GM12865 (cell line): ENCODE measurements at regions not wholly inside any gene's neighbourhood (a gene's known extent, or its start where the extent isn't known, plus 50 kb on each side); places are given as distances from the start of the nearest gene placed in this dataset.

Experiments used
- DNase-seq: peaks from one replicate; pipeline ENCODE4 v3.0.0; 2010; ENCODE audit warnings: low read depth
- H3K4me3 ChIP-seq: 2 replicates; pipeline ENCODE4 v1.5.1; 2011; ENCODE audit warnings: mild to moderate bottlenecking, low read depth, low read length, control low read depth
- TF ChIP-seq, protein P1 (sequence below): IDR thresholded peaks from 2 replicates; pipeline ENCODE4 v1.5.1; 2011; ENCODE audit warnings: low read length, control low read depth, low read depth, inconsistent platforms; ENCODE audit not compliant: insufficient read depth; ENCODE audit errors: missing control alignments

DNA sequence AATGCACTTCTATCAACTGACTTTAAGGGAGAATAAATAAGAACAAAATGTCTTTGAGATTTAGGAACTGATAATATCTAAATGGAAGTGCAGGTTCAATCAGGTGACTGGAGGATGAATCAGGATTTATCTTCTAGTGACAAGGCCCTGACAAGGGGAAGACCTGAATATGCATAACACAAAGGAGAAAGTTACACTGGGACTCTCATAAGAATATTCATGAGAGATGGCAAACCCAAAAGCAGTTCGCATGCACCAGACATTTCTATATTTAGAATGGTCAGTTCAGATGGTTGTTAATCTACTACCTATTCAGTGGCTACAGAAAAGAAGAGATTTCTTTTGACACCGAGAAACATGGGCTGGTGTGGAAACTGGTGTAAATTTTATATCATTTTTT, 1771.3 kb upstream of the LRRTM1 start:
- no peak overlapping the region for H3K4me3 ChIP-seq
- DNase-seq: no peak
- TF ChIP-seq, protein P1, sequence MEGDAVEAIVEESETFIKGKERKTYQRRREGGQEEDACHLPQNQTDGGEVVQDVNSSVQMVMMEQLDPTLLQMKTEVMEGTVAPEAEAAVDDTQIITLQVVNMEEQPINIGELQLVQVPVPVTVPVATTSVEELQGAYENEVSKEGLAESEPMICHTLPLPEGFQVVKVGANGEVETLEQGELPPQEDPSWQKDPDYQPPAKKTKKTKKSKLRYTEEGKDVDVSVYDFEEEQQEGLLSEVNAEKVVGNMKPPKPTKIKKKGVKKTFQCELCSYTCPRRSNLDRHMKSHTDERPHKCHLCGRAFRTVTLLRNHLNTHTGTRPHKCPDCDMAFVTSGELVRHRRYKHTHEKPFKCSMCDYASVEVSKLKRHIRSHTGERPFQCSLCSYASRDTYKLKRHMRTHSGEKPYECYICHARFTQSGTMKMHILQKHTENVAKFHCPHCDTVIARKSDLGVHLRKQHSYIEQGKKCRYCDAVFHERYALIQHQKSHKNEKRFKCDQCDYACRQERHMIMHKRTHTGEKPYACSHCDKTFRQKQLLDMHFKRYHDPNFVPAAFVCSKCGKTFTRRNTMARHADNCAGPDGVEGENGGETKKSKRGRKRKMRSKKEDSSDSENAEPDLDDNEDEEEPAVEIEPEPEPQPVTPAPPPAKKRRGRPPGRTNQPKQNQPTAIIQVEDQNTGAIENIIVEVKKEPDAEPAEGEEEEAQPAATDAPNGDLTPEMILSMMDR: no peak

- TF ChIP-seq, protein P1: no peak
- no peak overlapping the region for H3K4me3 ChIP-seq
- no peak for DNase-seq
Observed at GRCh38 chr2:82062463-82062862, 1757.9 kb upstream of the LRRTM1 start.

DNA sequence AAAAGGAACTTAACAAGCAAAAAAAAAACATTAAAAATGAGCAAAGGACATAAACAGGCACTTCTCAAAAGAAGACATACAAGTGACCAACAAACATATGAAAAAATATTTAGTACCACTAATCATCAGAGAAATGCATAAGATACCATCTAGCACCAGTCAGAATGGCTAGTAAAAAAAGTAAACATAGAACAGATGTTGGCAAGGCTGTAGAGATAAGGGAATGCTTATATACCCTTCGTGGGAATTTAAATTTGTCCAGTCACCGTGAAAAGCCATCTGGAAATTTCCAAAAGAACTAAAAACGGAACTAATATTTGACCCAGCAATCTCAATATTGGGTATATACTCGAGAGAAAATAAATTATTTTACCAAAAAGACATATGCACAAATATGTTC, 1751.3 kb upstream of the LRRTM1 start:
- DNase-seq: no peak
- TF ChIP-seq, protein P1: no peak

DNA sequence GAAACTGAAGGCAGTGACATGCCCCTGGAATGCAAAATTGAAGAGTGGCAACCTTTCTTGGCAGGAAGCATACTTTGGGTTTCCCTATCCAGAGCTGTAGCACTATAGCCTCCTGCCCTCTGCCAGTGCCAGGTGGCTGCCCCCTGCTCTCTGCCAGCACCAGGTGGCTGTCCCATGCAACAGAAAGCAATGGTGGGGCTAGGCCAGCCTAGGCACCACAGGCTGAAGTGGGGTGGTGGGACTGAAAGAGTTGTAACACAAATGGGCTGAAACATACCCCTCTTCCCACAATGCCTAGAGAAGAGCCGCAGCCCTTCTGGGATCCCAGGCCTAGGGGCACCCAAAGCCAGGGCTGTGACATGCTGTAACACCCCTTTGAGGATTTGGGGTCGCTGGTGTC, 1739.3 kb upstream of the LRRTM1 start:
- DNase-seq: no peak
- H3K4me3 ChIP-seq: no peak overlapping the region
- TF ChIP-seq, protein P1: no peak

More for the DNA sequence above, 1751.3 kb upstream of the LRRTM1 start:
- no peak overlapping the region for H3K4me3 ChIP-seq

- no peak for DNase-seq
Observed at GRCh38 chr2:82027921-82028615, 1723.5 kb upstream of the LRRTM1 start.

GRCh38 chr2:82023710-82024109, 1719.2 kb upstream of the LRRTM1 start:
- TF ChIP-seq, protein P1: no peak
- no peak overlapping the region for H3K4me3 ChIP-seq
- DNase-seq: no peak

More at GRCh38 chr2:82027921-82028615, 1723.5 kb upstream of the LRRTM1 start:
- TF ChIP-seq, protein P1: no peak
- H3K4me3 ChIP-seq: no peak overlapping the region

GRCh38 chr2:82013641-82014040, 1709.1 kb upstream of the LRRTM1 start:
- no peak for DNase-seq
- no peak overlapping the region for H3K4me3 ChIP-seq
- TF ChIP-seq, protein P1: no peak
